ENCODE measurements at regions not wholly inside any gene's neighbourhood (a gene's known extent, or its start where the extent isn't known, plus 50 kb on each side); places are given as distances from the start of the nearest gene placed in this dataset.

- intact Hi-C loops (cut with DNase I), result no loop called here
- no peak overlapping the region for H3K27ac ChIP-seq
- H3K9me3 ChIP-seq, result no peaks in the 10 kb centered on the region
- no peaks in the 10 kb centered on the region for H3K27me3 ChIP-seq
- H3K36me3 ChIP-seq, result no peaks in the 10 kb centered on the region
- no peak for DNase-seq
- no peaks in the 10 kb centered on the region for H3K4me1 ChIP-seq (ENCODE audit: insufficient read depth)
- no peak overlapping the region for H3K4me3 ChIP-seq
- TF ChIP-seq EP300 (IDR thresholded peaks at IDR 0.05) (no peak), POLR2A (IDR thresholded peaks at IDR 0.05) (no peak)
- TF ChIP-seq, protein P1, sequence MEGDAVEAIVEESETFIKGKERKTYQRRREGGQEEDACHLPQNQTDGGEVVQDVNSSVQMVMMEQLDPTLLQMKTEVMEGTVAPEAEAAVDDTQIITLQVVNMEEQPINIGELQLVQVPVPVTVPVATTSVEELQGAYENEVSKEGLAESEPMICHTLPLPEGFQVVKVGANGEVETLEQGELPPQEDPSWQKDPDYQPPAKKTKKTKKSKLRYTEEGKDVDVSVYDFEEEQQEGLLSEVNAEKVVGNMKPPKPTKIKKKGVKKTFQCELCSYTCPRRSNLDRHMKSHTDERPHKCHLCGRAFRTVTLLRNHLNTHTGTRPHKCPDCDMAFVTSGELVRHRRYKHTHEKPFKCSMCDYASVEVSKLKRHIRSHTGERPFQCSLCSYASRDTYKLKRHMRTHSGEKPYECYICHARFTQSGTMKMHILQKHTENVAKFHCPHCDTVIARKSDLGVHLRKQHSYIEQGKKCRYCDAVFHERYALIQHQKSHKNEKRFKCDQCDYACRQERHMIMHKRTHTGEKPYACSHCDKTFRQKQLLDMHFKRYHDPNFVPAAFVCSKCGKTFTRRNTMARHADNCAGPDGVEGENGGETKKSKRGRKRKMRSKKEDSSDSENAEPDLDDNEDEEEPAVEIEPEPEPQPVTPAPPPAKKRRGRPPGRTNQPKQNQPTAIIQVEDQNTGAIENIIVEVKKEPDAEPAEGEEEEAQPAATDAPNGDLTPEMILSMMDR (IDR thresholded peaks at IDR 0.05), result no peak
Observed at GRCh38 chr10:111840546-111840945, 343.0 kb downstream of the GPAM start.

DNA sequence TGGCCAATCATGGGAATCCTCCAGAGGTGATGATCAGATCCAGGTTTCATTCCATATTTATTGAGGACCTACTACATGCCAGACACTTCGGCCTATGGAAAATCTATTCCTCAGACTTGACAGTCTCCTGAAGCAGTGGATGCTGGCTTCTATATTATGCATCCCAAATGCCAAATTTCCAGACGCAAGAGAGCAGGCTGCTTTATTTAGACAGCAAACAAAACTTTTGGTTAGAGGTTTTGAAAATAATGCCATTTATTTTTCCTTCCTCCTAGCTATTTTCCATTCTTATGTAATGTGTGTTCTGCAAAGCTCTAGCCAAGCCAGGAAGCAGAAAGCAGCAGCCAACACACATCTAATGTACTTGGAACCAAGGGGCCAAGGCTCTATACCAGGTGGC lies 330.8 kb downstream of the GPAM start:
- Histone ChIP-seq H3K27ac (no peak overlapping the region), H3K4me1 (ENCODE audit: insufficient read depth) (no peaks in the 10 kb centered on the region), H3K36me3 (no peaks in the 10 kb centered on the region), H3K9me3 (peaks cover 0 to 5% of the 10 kb centered on the region in 2 donors), H3K4me3 (no peak overlapping the region), H3K27me3 (no peaks in the 10 kb centered on the region)
- 31 to 47% (median 41%) methylated on average over 2 of the region's 2 CpGs for WGBS, 3 donors
- no peak for DNase-seq
- intact Hi-C loops (cut with DNase I), result no loop called here
- no peak for TF ChIP-seq EP300 (IDR thresholded peaks at IDR 0.05)
- TF ChIP-seq, protein P1 (IDR thresholded peaks at IDR 0.05), result no peak
- TF ChIP-seq POLR2A (IDR thresholded peaks at IDR 0.05), result no peak

DNA sequence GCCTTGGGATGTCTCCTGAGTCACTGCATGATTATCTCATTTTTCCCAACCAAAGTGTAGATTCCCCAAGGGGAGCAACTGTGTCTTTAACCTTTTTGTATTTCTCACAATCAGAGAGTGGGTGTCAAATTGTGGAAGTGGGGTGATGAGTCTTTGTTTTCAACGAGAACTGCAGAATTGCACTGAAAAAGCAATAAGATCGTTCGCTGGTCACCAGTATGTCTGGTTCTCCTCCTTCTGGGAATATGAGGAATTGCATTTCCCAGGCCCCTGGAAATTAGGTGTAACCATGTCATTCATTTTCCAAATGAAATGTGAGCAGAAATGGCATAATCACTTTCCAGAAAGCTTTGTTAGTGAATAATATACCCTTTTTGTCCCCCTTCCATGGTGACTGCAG lies 326.9 kb downstream of the GPAM start:
- Histone ChIP-seq H3K27me3 (no peaks in the 10 kb centered on the region), H3K9me3 (no peaks in the 10 kb centered on the region), H3K36me3 (no peaks in the 10 kb centered on the region), H3K4me1 (ENCODE audit: insufficient read depth) (no peaks in the 10 kb centered on the region), H3K4me3 (no peak overlapping the region), H3K27ac (no peak overlapping the region)
- no peak for DNase-seq
- WGBS, 3 donors, result 35 to 50% (median 39%) methylated on average over 3 of the region's 3 CpGs
- TF ChIP-seq, protein P1 (IDR thresholded peaks at IDR 0.05), result no peak
- TF ChIP-seq EP300 (IDR thresholded peaks at IDR 0.05), result no peak
- TF ChIP-seq POLR2A (IDR thresholded peaks at IDR 0.05), result no peak
- intact Hi-C loops (cut with DNase I), result no loop called here

DNA sequence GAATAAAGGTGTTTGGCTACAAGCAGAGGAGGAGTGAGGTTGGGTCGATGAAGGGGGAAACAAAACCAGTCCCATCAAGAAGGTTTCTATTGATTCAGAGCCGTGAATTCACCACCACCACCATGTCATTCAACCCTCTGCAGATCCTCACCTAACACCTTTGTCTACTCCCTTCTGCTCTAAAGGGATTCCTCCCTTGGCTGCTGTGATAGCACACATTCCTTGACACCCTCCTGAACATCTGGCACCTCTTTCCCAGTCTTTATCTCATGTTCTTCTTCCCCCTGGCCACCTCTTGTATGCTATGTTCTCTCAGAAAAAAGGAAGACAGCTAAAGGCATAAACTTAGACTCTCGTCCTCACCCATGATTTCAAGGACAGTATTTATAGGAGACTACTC lies 318.0 kb downstream of the GPAM start:
- no peaks in the 10 kb centered on the region for H3K36me3 ChIP-seq
- H3K4me3 ChIP-seq, result no peak overlapping the region
- no peaks in the 10 kb centered on the region for H3K9me3 ChIP-seq
- intact Hi-C loops (cut with DNase I), result no loop called here
- no peaks in the 10 kb centered on the region for H3K27me3 ChIP-seq
- no peak overlapping the region for H3K27ac ChIP-seq
- 46 to 58% (median 46%) methylated on average over 3 of the region's 3 CpGs for WGBS, 3 donors
- no peak for DNase-seq
- no peaks in the 10 kb centered on the region for H3K4me1 ChIP-seq (ENCODE audit: insufficient read depth)
- TF ChIP-seq, protein P1 (IDR thresholded peaks at IDR 0.05), result no peak
- no peak for TF ChIP-seq POLR2A (IDR thresholded peaks at IDR 0.05)
- TF ChIP-seq EP300 (IDR thresholded peaks at IDR 0.05), result no peak

DNA sequence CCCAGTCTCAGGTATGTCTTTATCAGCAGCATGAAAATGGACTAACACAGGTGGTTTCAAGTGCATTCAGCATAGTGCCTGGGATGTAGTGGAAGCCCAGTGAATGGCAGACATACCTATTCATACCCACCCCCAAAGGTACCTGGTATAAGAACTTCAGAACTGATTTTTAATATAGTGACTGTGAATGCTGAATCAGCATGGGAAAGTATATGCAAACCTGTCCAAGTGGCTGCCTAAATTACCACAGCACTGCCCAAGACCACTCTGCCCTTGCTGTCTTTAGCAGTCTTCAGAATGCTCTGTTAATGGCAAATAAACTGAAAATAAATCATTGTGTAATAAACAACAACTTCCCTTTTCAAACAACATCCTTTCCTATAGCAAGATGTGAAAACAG lies 312.1 kb downstream of the GPAM start:
- Histone ChIP-seq H3K4me3 (no peak overlapping the region), H3K4me1 (ENCODE audit: insufficient read depth) (no peaks in the 10 kb centered on the region), H3K27me3 (no peaks in the 10 kb centered on the region), H3K9me3 (no peaks in the 10 kb centered on the region), H3K36me3 (no peaks in the 10 kb centered on the region), H3K27ac (no peak overlapping the region)
- TF ChIP-seq EP300 (IDR thresholded peaks at IDR 0.05) (no peak), POLR2A (IDR thresholded peaks at IDR 0.05) (no peak)
- TF ChIP-seq, protein P1 (IDR thresholded peaks at IDR 0.05), result no peak
- DNase-seq, result no peak
- intact Hi-C loops (cut with DNase I), result no loop called here
